CD4-positive, alpha-beta T cell (primary cell): ENCODE measurements at regions not wholly inside any gene's neighbourhood (a gene's known extent, or its start where the extent isn't known, plus 50 kb on each side); places are given as distances from the start of the nearest gene placed in this dataset.

Experiments
- ATAC-seq: fragments of 200-7000 bp; cut with Tn5 transposase; one replicate; pipeline ENCODE4 v1.10.0; 2022; ENCODE audit warnings: mild to moderate bottlenecking; ENCODE audit not compliant: poor library complexity
- CTCF ChIA-PET: fragments of 350-600 bp; sonication (Branson Sonifier 250); formaldehyde crosslinking; loops from one replicate; lab custom pipeline; 2021; ENCODE audit warnings: antibody characterized with exemption, inconsistent platforms; lab: Charles Lee
- POLR2A ChIA-PET: fragments of 350-600 bp; sonication (Branson Sonifier 250); formaldehyde crosslinking; loops from one replicate; lab custom pipeline; 2021; ENCODE audit warnings: antibody characterized with exemption, inconsistent platforms; lab: Charles Lee
- DNase-seq, 14 experiments: peaks; one replicate each; pipeline ENCODE4 v3.0.0-alpha.2; 2013 to 2020; ENCODE audit warnings: mixed read lengths in 2 of 14
- H3K27ac ChIP-seq, 2 donors: one replicate each; pipeline versions ENCODE4 v1.5.1 to v1.7.0; 2013; ENCODE audit warnings: low read length in 2 of 2, low read depth in 1 of 2, mild to moderate bottlenecking in 1 of 2
- H3K27me3 ChIP-seq, 2 experiments: 1 replicate in 1 of 2; 2 replicates in 1 of 2; pipeline versions ENCODE4 v1.6.1 to v1.7.0; 2013; ENCODE audit warnings: low read length in 2 of 2, control low read depth in 1 of 2, mild to moderate bottlenecking in 1 of 2, moderate library complexity in 1 of 2; ENCODE audit not compliant: insufficient read depth in 2 of 2, control insufficient read depth in 1 of 2
- H3K36me3 ChIP-seq: one replicate; pipeline ENCODE4 v1.6.1; 2013; ENCODE audit warnings: low read length, control low read depth; ENCODE audit not compliant: insufficient read depth
- H3K4me1 ChIP-seq: one replicate; pipeline ENCODE4 v1.6.1; 2013; ENCODE audit warnings: low read length, control low read depth; ENCODE audit not compliant: insufficient read depth
- H3K4me3 ChIP-seq: one replicate; pipeline ENCODE4 v1.5.1; 2013; ENCODE audit warnings: mild to moderate bottlenecking, low read length, moderate library complexity
- H3K9me3 ChIP-seq, 2 experiments: 1 replicate in 1 of 2; 2 replicates in 1 of 2; pipeline versions ENCODE4 v1.6.1 to v1.7.0; 2013; ENCODE audit warnings: low read length in 2 of 2, mild to moderate bottlenecking in 2 of 2, control low read depth in 1 of 2, moderate library complexity in 1 of 2; ENCODE audit not compliant: control insufficient read depth in 1 of 2, insufficient read depth in 1 of 2
- H3K27ac Mint-ChIP-seq: one replicate; pipeline ENCODE4 v1.8.0; 2020; ENCODE audit warnings: mixed read lengths
- H3K27me3 Mint-ChIP-seq: one replicate; pipeline ENCODE4 v1.8.0; 2021; ENCODE audit warnings: mixed read lengths
- H3K36me3 Mint-ChIP-seq: one replicate; pipeline ENCODE4 v1.8.0; 2021; ENCODE audit warnings: low read depth, mixed read lengths
- H3K4me1 Mint-ChIP-seq: one replicate; pipeline ENCODE4 v1.8.0; 2021; ENCODE audit warnings: low read depth, mixed read lengths
- H3K4me3 Mint-ChIP-seq: one replicate; pipeline ENCODE4 v1.8.0; 2020; ENCODE audit warnings: mild to moderate bottlenecking, mixed read lengths
- H3K9me3 Mint-ChIP-seq: one replicate; pipeline ENCODE4 v1.8.0; 2020; ENCODE audit warnings: mixed read lengths
- CTCF ChIP-seq: fragments of 200-600 bp; IDR thresholded peaks from one replicate; pipeline ENCODE4 v1.8.0; 2022; ENCODE audit warnings: antibody characterized with exemption, mild to moderate bottlenecking
- intact Hi-C, 2 experiments: fragments of 100-400 bp; cut with DNase I in 1 of 2; cut with micrococcal nuclease in 1 of 2; formaldehyde crosslinking; loops; one replicate each; pipeline versions ENCODE4 v1.15.1 to v1.9.0; 2023 to 2025; cut with DNase I, micrococcal nuclease

GRCh38 chr12:91574975-91575374, 392.4 kb upstream of the DCN start:
- H3K27ac Mint-ChIP-seq, result no peak overlapping the region
- no peaks in the 10 kb centered on the region for H3K9me3 ChIP-seq
- DNase-seq (no peak), ATAC-seq (no peak)
- no peaks in the 10 kb centered on the region for H3K4me1 ChIP-seq
- H3K36me3 Mint-ChIP-seq, result no peaks in the 10 kb centered on the region
- TF ChIP-seq CTCF, result no peak
- no peaks in the 10 kb centered on the region for H3K27me3 Mint-ChIP-seq
- peaks cover 15% of the 10 kb centered on the region for H3K4me1 Mint-ChIP-seq
- intact Hi-C loops, result loop anchor here (5.0 to 10.0 kb wide), 6 partner anchors 120 to 1080 kb away; partner anchors contain the start of gene BTG1 (in 1 of the 2)
- no peak overlapping the region for H3K27ac ChIP-seq
- H3K36me3 ChIP-seq, result no peaks in the 10 kb centered on the region
- no peak overlapping the region for H3K4me3 ChIP-seq
- ChIA-PET CTCF (interaction anchor here (1.6 kb wide), 1 partner anchor 279 kb away, joined by 3 read pairs; no protein-coding TSS in a partner anchor), POLR2A (interaction anchor here (0.7 to 1.4 kb wide), 2 partner anchors 571 to 595 kb away, joined by 3 to 4 read pairs; partner anchors contain the start of gene BTG1)
- no peaks in the 10 kb centered on the region for H3K9me3 Mint-ChIP-seq
- H3K4me3 Mint-ChIP-seq, result no peak overlapping the region
- H3K27me3 ChIP-seq, result no peaks in the 10 kb centered on the region

GRCh38 chr12:91574391-91574790, 391.8 kb upstream of the DCN start:
- no peaks in the 10 kb centered on the region for H3K36me3 Mint-ChIP-seq
- no peaks in the 10 kb centered on the region for H3K9me3 Mint-ChIP-seq
- no peak overlapping the region for H3K27ac ChIP-seq
- ChIA-PET CTCF (interaction anchor here (1.6 kb wide), 1 partner anchor 280 kb away, joined by 3 read pairs; no protein-coding TSS in a partner anchor), POLR2A (interaction anchor here (1.4 kb wide), 1 partner anchor 572 kb away, joined by 4 read pairs; the partner anchor contains the start of gene BTG1)
- DNase-seq (no peak), ATAC-seq (no peak)
- TF ChIP-seq CTCF, result no peak
- intact Hi-C loops, result loop anchor here (10.0 kb wide), 4 partner anchors 120 to 1080 kb away; partner anchors contain the start of gene BTG1 (in 1 of the 2)
- peaks cover 13% of the 10 kb centered on the region for H3K4me1 Mint-ChIP-seq
- no peaks in the 10 kb centered on the region for H3K9me3 ChIP-seq
- H3K27me3 ChIP-seq, result no peaks in the 10 kb centered on the region
- no peaks in the 10 kb centered on the region for H3K4me1 ChIP-seq
- no peak overlapping the region for H3K27ac Mint-ChIP-seq
- H3K27me3 Mint-ChIP-seq, result no peaks in the 10 kb centered on the region
- no peak overlapping the region for H3K4me3 ChIP-seq
- H3K36me3 ChIP-seq, result no peaks in the 10 kb centered on the region
- H3K4me3 Mint-ChIP-seq, result no peak overlapping the region

- ATAC-seq (no peak), DNase-seq (no peak)
- peaks cover 3% of the 10 kb centered on the region for H3K4me1 Mint-ChIP-seq
- Histone ChIP-seq H3K36me3 (no peaks in the 10 kb centered on the region), H3K27me3 (no peaks in the 10 kb centered on the region), H3K27ac (no peak overlapping the region), H3K4me3 (no peak overlapping the region), H3K4me1 (no peaks in the 10 kb centered on the region), H3K9me3 (no peaks in the 10 kb centered on the region)
- no peak overlapping the region for H3K4me3 Mint-ChIP-seq
- H3K27me3 Mint-ChIP-seq, result no peaks in the 10 kb centered on the region
- H3K27ac Mint-ChIP-seq, result no peak overlapping the region
- H3K9me3 Mint-ChIP-seq, result no peaks in the 10 kb centered on the region
- no peak for TF ChIP-seq CTCF
- POLR2A ChIA-PET, result no interaction called here
- intact Hi-C loops, result loop anchor here (10.0 kb wide), 4 partner anchors 122 to 1082 kb away; partner anchors contain the start of gene BTG1 (in 1 of the 2)
- CTCF ChIA-PET, result no interaction called here
- no peaks in the 10 kb centered on the region for H3K36me3 Mint-ChIP-seq
Measured at GRCh38 chr12:91572869-91573268, 390.3 kb upstream of the DCN start.
